ENCODE measurements at regions not wholly inside any gene's neighbourhood (a gene's known extent, or its start where the extent isn't known, plus 50 kb on each side); places are given as distances from the start of the nearest gene placed in this dataset.

GRCh38 chr3:64958199-64958843, 270.5 kb upstream of the ADAMTS9 start:
- Histone ChIP-seq H3K36me3 (ENCODE audit: control insufficient read depth, low read depth, low read length) (no peaks in the 10 kb centered on the region), H3K27me3 (ENCODE audit: control insufficient read depth, insufficient read depth, low read length) (no peaks in the 10 kb centered on the region), H3K9ac (ENCODE audit: low read length) (no peak overlapping the region), H3K4me3 (ENCODE audit: low read length) (no peak overlapping the region), H3K27ac (ENCODE audit: low read length) (no peak overlapping the region), H3K9me3 (ENCODE audit: control insufficient read depth, low read depth, low read length) (no peaks in the 10 kb centered on the region), H3K4me1 (ENCODE audit: control insufficient read depth, low read depth, low read length) (no peaks in the 10 kb centered on the region)

GRCh38 chr3:64957408-64958198, 269.8 kb upstream of the ADAMTS9 start:
- H3K36me3 ChIP-seq (ENCODE audit: control insufficient read depth, low read depth, low read length), result no peaks in the 10 kb centered on the region
- H3K9ac ChIP-seq (ENCODE audit: low read length), result no peak overlapping the region
- no peaks in the 10 kb centered on the region for H3K4me1 ChIP-seq (ENCODE audit: control insufficient read depth, low read depth, low read length)
- H3K27me3 ChIP-seq (ENCODE audit: control insufficient read depth, insufficient read depth, low read length), result no peaks in the 10 kb centered on the region
- H3K9me3 ChIP-seq (ENCODE audit: control insufficient read depth, low read depth, low read length), result no peaks in the 10 kb centered on the region
- no peak overlapping the region for H3K4me3 ChIP-seq (ENCODE audit: low read length)
- H3K27ac ChIP-seq (ENCODE audit: low read length), result no peak overlapping the region

GRCh38 chr3:64956711-64957325, 269.0 kb upstream of the ADAMTS9 start:
- H3K27me3 ChIP-seq (ENCODE audit: control insufficient read depth, insufficient read depth, low read length), result no peaks in the 10 kb centered on the region
- H3K4me3 ChIP-seq (ENCODE audit: low read length), result no peak overlapping the region
- no peaks in the 10 kb centered on the region for H3K4me1 ChIP-seq (ENCODE audit: control insufficient read depth, low read depth, low read length)
- H3K9ac ChIP-seq (ENCODE audit: low read length), result no peak overlapping the region
- H3K9me3 ChIP-seq (ENCODE audit: control insufficient read depth, low read depth, low read length), result no peaks in the 10 kb centered on the region
- H3K36me3 ChIP-seq (ENCODE audit: control insufficient read depth, low read depth, low read length), result no peaks in the 10 kb centered on the region
- no peak overlapping the region for H3K27ac ChIP-seq (ENCODE audit: low read length)

GRCh38 chr3:64954995-64955636, 267.3 kb upstream of the ADAMTS9 start:
- no peak overlapping the region for H3K4me3 ChIP-seq (ENCODE audit: low read length)
- H3K27ac ChIP-seq (ENCODE audit: low read length), result no peak overlapping the region
- H3K27me3 ChIP-seq (ENCODE audit: control insufficient read depth, insufficient read depth, low read length), result no peaks in the 10 kb centered on the region
- H3K36me3 ChIP-seq (ENCODE audit: control insufficient read depth, low read depth, low read length), result no peaks in the 10 kb centered on the region
- no peaks in the 10 kb centered on the region for H3K4me1 ChIP-seq (ENCODE audit: control insufficient read depth, low read depth, low read length)
- H3K9ac ChIP-seq (ENCODE audit: low read length), result no peak overlapping the region
- H3K9me3 ChIP-seq (ENCODE audit: control insufficient read depth, low read depth, low read length), result no peaks in the 10 kb centered on the region

GRCh38 chr3:64945171-64945729, 257.4 kb upstream of the ADAMTS9 start:
- Histone ChIP-seq H3K27me3 (ENCODE audit: control insufficient read depth, insufficient read depth, low read length) (no peaks in the 10 kb centered on the region), H3K36me3 (ENCODE audit: control insufficient read depth, low read depth, low read length) (no peaks in the 10 kb centered on the region), H3K27ac (ENCODE audit: low read length) (peak overlapping the region; percentile 54), H3K4me3 (ENCODE audit: low read length) (peak overlapping the region; percentile 32), H3K4me1 (ENCODE audit: control insufficient read depth, low read depth, low read length) (peaks cover 16% of the 10 kb centered on the region), H3K9ac (ENCODE audit: low read length) (peak overlapping the region; percentile 55), H3K9me3 (ENCODE audit: control insufficient read depth, low read depth, low read length) (no peaks in the 10 kb centered on the region)

GRCh38 chr3:64943866-64944265, 256.1 kb upstream of the ADAMTS9 start:
- Histone ChIP-seq H3K36me3 (ENCODE audit: control insufficient read depth, low read depth, low read length) (no peaks in the 10 kb centered on the region), H3K27ac (ENCODE audit: low read length) (no peak overlapping the region), H3K4me1 (ENCODE audit: control insufficient read depth, low read depth, low read length) (peaks cover 16% of the 10 kb centered on the region), H3K9me3 (ENCODE audit: control insufficient read depth, low read depth, low read length) (no peaks in the 10 kb centered on the region), H3K9ac (ENCODE audit: low read length) (no peak overlapping the region), H3K27me3 (ENCODE audit: control insufficient read depth, insufficient read depth, low read length) (no peaks in the 10 kb centered on the region), H3K4me3 (ENCODE audit: low read length) (no peak overlapping the region)

- H3K4me3 ChIP-seq (ENCODE audit: low read length), result no peak overlapping the region
- no peaks in the 10 kb centered on the region for H3K36me3 ChIP-seq (ENCODE audit: control insufficient read depth, low read depth, low read length)
- no peak overlapping the region for H3K27ac ChIP-seq (ENCODE audit: low read length)
- peaks cover 15% of the 10 kb centered on the region for H3K4me1 ChIP-seq (ENCODE audit: control insufficient read depth, low read depth, low read length)
- H3K9ac ChIP-seq (ENCODE audit: low read length), result no peak overlapping the region
- H3K27me3 ChIP-seq (ENCODE audit: control insufficient read depth, insufficient read depth, low read length), result no peaks in the 10 kb centered on the region
- H3K9me3 ChIP-seq (ENCODE audit: control insufficient read depth, low read depth, low read length), result no peaks in the 10 kb centered on the region
These were observed 253.0 kb upstream of the ADAMTS9 start for GRCh38 chr3:64940596-64941348.

GRCh38 chr3:64939747-64940450, 252.1 kb upstream of the ADAMTS9 start:
- H3K4me1 ChIP-seq (ENCODE audit: control insufficient read depth, low read depth, low read length), result peaks cover 7% of the 10 kb centered on the region
- H3K36me3 ChIP-seq (ENCODE audit: control insufficient read depth, low read depth, low read length), result no peaks in the 10 kb centered on the region
- H3K4me3 ChIP-seq (ENCODE audit: low read length), result no peak overlapping the region
- H3K27me3 ChIP-seq (ENCODE audit: control insufficient read depth, insufficient read depth, low read length), result no peaks in the 10 kb centered on the region
- no peaks in the 10 kb centered on the region for H3K9me3 ChIP-seq (ENCODE audit: control insufficient read depth, low read depth, low read length)
- no peak overlapping the region for H3K9ac ChIP-seq (ENCODE audit: low read length)
- H3K27ac ChIP-seq (ENCODE audit: low read length), result no peak overlapping the region

GRCh38 chr3:64939309-64939708, 251.5 kb upstream of the ADAMTS9 start:
- no peaks in the 10 kb centered on the region for H3K36me3 ChIP-seq (ENCODE audit: control insufficient read depth, low read depth, low read length)
- no peak overlapping the region for H3K9ac ChIP-seq (ENCODE audit: low read length)
- no peaks in the 10 kb centered on the region for H3K27me3 ChIP-seq (ENCODE audit: control insufficient read depth, insufficient read depth, low read length)
- no peak overlapping the region for H3K4me3 ChIP-seq (ENCODE audit: low read length)
- no peak overlapping the region for H3K27ac ChIP-seq (ENCODE audit: low read length)
- no peaks in the 10 kb centered on the region for H3K9me3 ChIP-seq (ENCODE audit: control insufficient read depth, low read depth, low read length)
- H3K4me1 ChIP-seq (ENCODE audit: control insufficient read depth, low read depth, low read length), result peaks cover 4% of the 10 kb centered on the region

- H3K9me3 ChIP-seq (ENCODE audit: control insufficient read depth, low read depth, low read length), result no peaks in the 10 kb centered on the region
- no peaks in the 10 kb centered on the region for H3K36me3 ChIP-seq (ENCODE audit: control insufficient read depth, low read depth, low read length)
- H3K4me3 ChIP-seq (ENCODE audit: low read length), result no peak overlapping the region
- no peaks in the 10 kb centered on the region for H3K27me3 ChIP-seq (ENCODE audit: control insufficient read depth, insufficient read depth, low read length)
- H3K9ac ChIP-seq (ENCODE audit: low read length), result no peak overlapping the region
- no peak overlapping the region for H3K27ac ChIP-seq (ENCODE audit: low read length)
- H3K4me1 ChIP-seq (ENCODE audit: control insufficient read depth, low read depth, low read length), result no peaks in the 10 kb centered on the region
These were observed 248.8 kb upstream of the ADAMTS9 start for GRCh38 chr3:64936556-64936955.

Data from iPS-18a (cell line).